ENCODE measurements at regions not wholly inside any gene's neighbourhood (a gene's known extent, or its start where the extent isn't known, plus 50 kb on each side); places are given as distances from the start of the nearest gene placed in this dataset.

GRCh38 chr9:31674264-31674663, 710.2 kb upstream of the ACO1 start (continued):
- TF ChIP-seq PRDM10 (IDR thresholded peaks at IDR 0.05; ENCODE audit: partially characterized antibody) (no peak), MTF1 (CRISPR knock-in tag; IDR thresholded peaks at IDR 0.05; ENCODE audit: borderline replicate concordance) (no peak), RBBP5 (IDR thresholded peaks at IDR 0.05; ENCODE audit: borderline replicate concordance, insufficient read depth, low read length, poor library complexity, severe bottlenecking) (no peak)

GRCh38 chr9:31677415-31677814, 707.0 kb upstream of the ACO1 start:
- H3K36me3 ChIP-seq (ENCODE audit: control insufficient read depth, insufficient read depth, low read length): no peaks in the 10 kb centered on the region
- no peak for TF ChIP-seq ATF1 (CRISPR knock-in tag; IDR thresholded peaks at IDR 0.05)
- no peak for TF ChIP-seq ATF1 (tag; IDR thresholded peaks at IDR 0.05)
- no peak for TF ChIP-seq TCFL5 (CRISPR knock-in tag; conservative IDR thresholded peaks at IDR 0.05)
- TF ChIP-seq, protein P1, sequence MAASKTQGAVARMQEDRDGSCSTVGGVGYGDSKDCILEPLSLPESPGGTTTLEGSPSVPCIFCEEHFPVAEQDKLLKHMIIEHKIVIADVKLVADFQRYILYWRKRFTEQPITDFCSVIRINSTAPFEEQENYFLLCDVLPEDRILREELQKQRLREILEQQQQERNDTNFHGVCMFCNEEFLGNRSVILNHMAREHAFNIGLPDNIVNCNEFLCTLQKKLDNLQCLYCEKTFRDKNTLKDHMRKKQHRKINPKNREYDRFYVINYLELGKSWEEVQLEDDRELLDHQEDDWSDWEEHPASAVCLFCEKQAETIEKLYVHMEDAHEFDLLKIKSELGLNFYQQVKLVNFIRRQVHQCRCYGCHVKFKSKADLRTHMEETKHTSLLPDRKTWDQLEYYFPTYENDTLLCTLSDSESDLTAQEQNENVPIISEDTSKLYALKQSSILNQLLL (CRISPR knock-in tag; IDR thresholded peaks at IDR 0.05; ENCODE audit: borderline replicate concordance): no peak
- no peak for TF ChIP-seq ZNF121 (CRISPR knock-in tag; conservative IDR thresholded peaks at IDR 0.05)
- TF ChIP-seq E2F6 (IDR thresholded peaks at IDR 0.05; ENCODE audit: borderline replicate concordance in 1 of 2, extremely low read depth in 1 of 2, insufficient read depth in 1 of 2, insufficient read length in 1 of 2, low read depth in 1 of 2, low read length in 1 of 2, poor library complexity in 1 of 2, severe bottlenecking in 1 of 2): no peak
- no peak for TF ChIP-seq ZNF316 (IDR thresholded peaks at IDR 0.05)
- TF ChIP-seq CBFA2T2 (conservative IDR thresholded peaks at IDR 0.05): no peak
- no peak for TF ChIP-seq HDAC1 (IDR thresholded peaks at IDR 0.05)
- TF ChIP-seq, protein P2, sequence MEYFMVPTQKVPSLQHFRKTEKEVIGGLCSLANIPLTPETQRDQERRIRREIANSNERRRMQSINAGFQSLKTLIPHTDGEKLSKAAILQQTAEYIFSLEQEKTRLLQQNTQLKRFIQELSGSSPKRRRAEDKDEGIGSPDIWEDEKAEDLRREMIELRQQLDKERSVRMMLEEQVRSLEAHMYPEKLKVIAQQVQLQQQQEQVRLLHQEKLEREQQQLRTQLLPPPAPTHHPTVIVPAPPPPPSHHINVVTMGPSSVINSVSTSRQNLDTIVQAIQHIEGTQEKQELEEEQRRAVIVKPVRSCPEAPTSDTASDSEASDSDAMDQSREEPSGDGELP (CRISPR knock-in tag; IDR thresholded peaks at IDR 0.05; ENCODE audit: borderline replicate concordance): no peak
- TF ChIP-seq SIX5 (IDR thresholded peaks at IDR 0.05; ENCODE audit: borderline replicate concordance in 1 of 2, insufficient read depth in 1 of 2, low read depth in 1 of 2, low read length in 2 of 2): no peak

More at GRCh38 chr9:31677415-31677814, 707.0 kb upstream of the ACO1 start:
- Histone ChIP-seq H3K4me2 (ENCODE audit: insufficient read depth, low read length) (no peak overlapping the region), H3K9ac (ENCODE audit: insufficient read depth in 1 of 2, low read depth in 2 of 2, low read length in 2 of 2) (no peak overlapping the region), H3K9me3 (replicated peaks; ENCODE audit: control insufficient read depth, insufficient read depth, low read depth, low read length) (no peaks in the 10 kb centered on the region), H3K4me3 (no peak overlapping the region), H3K79me2 (ENCODE audit: control insufficient read depth, insufficient read depth, low read length) (no peaks in the 10 kb centered on the region), H2AFZ (ENCODE audit: low read depth, low read length) (no peak overlapping the region), H3K4me1 (replicated peaks in 1 of 2; ENCODE audit: control insufficient read depth in 2 of 2, insufficient read depth in 2 of 2, low read length in 2 of 2) (no peaks in the 10 kb centered on the region), H3K27me3 (ENCODE audit: control insufficient read depth in 2 of 2, insufficient read depth in 2 of 2, low read length in 2 of 2) (no peaks in the 10 kb centered on the region), H4K20me1 (replicated peaks; ENCODE audit: control insufficient read depth, insufficient read depth, low read length) (no peaks in the 10 kb centered on the region), H3K27ac (ENCODE audit: extremely low read depth, low read depth, low read length) (no peak overlapping the region), H3K9me1 (ENCODE audit: control insufficient read depth, insufficient read depth, low read length) (no peaks in the 10 kb centered on the region)
- FAIRE-seq: no peak
- no CpG with 5 or more reads among the region's 2 CpGs for WGBS (ENCODE audit: insufficient coverage, low coverage, missing lambda C conversion rate)
- intact Hi-C loops (cut with micrococcal nuclease) (no loop called here), in situ Hi-C loops (cut with MboI) (no loop called here)
- CTCF ChIA-PET (ENCODE audit: low intra/inter-chr PET ratio): no interaction called here
- POLR2A ChIA-PET: no interaction called here
- ATAC-seq: no peak
- no peak for DNase-seq (ENCODE audit: extremely low read depth in 1 of 4, low spot score in 3 of 4)
- BruUV-seq (replicated peaks): no TSS peak

Measured in K562 (cell line).